ENCODE measurements at regions not wholly inside any gene's neighbourhood (a gene's known extent, or its start where the extent isn't known, plus 50 kb on each side); places are given as distances from the start of the nearest gene placed in this dataset.

DNA sequence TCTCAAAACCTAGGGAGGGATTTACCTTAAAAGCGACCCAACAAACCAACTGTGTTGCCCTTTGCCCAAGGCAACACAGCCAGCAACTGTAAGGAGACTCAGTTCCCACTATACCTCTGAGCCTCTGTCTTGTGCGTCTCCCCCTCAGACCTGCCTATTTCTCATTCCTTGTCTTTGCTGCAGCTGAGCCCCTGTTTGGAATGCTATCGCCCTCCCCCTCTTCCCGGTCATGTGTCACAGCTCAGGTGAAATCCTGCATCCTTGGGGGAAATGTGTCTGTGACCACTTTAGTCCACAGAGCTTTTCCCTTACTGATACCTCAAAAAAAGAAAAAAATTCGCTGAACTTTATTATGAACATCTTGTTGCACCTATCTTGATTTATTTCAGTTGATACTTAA lies 52.0 kb upstream of the LRIG1 start:
- Histone ChIP-seq H3K27me3 (no peaks in the 10 kb centered on the region), H3K4me3 (no peak overlapping the region), H3K9me3 (no peaks in the 10 kb centered on the region), H3K27ac (no peak overlapping the region), H3K4me1 (no peaks in the 10 kb centered on the region), H3K36me3 (no peaks in the 10 kb centered on the region)
- intact Hi-C loops (cut with DNase I; ENCODE audit: low total_unique reads) (loop anchor here (10.0 kb wide), 1 partner anchor 48 kb away; the partner anchor contains the start of gene LRIG1), in situ Hi-C loops (cut with MboI; ENCODE audit: low pct_ligation_motif_present in 1 of 4, low pct_unique_long_range_greater_than_20kb in 1 of 4, low sequenced_read_pairs in 3 of 4) (no loop called here)
- no peak for TF ChIP-seq POLR2A (IDR thresholded peaks at IDR 0.05)
- TF ChIP-seq, protein P1, sequence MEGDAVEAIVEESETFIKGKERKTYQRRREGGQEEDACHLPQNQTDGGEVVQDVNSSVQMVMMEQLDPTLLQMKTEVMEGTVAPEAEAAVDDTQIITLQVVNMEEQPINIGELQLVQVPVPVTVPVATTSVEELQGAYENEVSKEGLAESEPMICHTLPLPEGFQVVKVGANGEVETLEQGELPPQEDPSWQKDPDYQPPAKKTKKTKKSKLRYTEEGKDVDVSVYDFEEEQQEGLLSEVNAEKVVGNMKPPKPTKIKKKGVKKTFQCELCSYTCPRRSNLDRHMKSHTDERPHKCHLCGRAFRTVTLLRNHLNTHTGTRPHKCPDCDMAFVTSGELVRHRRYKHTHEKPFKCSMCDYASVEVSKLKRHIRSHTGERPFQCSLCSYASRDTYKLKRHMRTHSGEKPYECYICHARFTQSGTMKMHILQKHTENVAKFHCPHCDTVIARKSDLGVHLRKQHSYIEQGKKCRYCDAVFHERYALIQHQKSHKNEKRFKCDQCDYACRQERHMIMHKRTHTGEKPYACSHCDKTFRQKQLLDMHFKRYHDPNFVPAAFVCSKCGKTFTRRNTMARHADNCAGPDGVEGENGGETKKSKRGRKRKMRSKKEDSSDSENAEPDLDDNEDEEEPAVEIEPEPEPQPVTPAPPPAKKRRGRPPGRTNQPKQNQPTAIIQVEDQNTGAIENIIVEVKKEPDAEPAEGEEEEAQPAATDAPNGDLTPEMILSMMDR (IDR thresholded peaks at IDR 0.05) = no peak
- TF ChIP-seq POLR2AphosphoS5 (IDR thresholded peaks at IDR 0.05) = no peak
- no peak for TF ChIP-seq EP300 (IDR thresholded peaks at IDR 0.05; ENCODE audit: low read depth)
- DNase-seq = no peak
- WGBS, 2 donors (ENCODE audit: low coverage in 1 of 2) = 76 to 85% methylated on average over 5 of the region's 5 CpGs

DNA sequence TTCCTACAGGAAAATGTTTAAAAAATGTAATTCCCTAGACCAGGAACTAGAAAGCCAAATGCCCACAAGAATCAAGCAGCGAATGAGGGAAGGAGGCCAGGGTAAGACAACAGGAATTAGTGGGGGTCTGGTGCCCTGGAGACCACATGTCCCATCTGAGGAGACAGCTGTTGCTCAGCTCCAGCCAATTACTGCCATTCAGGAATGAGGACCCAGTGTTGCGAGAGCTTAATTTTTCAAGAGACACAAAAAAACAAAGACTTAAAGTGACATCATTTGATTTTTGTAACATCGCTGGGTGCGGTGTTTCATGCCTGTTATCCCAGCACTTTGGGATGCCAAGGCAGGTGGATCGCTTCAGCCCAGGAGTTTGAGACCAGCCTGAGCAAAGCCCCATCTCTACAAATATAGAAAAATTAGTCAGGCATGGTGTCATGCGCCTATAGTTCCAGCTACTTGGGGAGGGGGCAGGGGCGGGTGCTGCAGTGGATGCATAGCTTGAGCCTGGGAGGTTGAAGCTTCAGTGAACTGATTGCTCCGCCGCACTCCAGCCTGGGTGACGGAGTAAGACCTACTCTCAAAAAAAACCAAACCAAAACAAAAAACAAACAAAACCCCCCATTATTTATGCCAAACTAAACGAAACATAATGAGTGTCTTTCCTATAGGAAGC lies 52.8 kb upstream of the LRIG1 start:
- intact Hi-C loops (cut with DNase I; ENCODE audit: low total_unique reads) (loop anchor here (10.0 kb wide), 1 partner anchor 49 kb away; the partner anchor contains the start of gene LRIG1), in situ Hi-C loops (cut with MboI; ENCODE audit: low pct_ligation_motif_present in 1 of 4, low pct_unique_long_range_greater_than_20kb in 1 of 4, low sequenced_read_pairs in 3 of 4) (no loop called here)
- Histone ChIP-seq H3K36me3 (no peaks in the 10 kb centered on the region), H3K27me3 (no peaks in the 10 kb centered on the region), H3K4me1 (no peaks in the 10 kb centered on the region), H3K27ac (no peak overlapping the region), H3K4me3 (no peak overlapping the region), H3K9me3 (no peaks in the 10 kb centered on the region)
- 77 to 91% methylated on average over 7 to 11 of the region's 11 CpGs for WGBS, 2 donors (ENCODE audit: low coverage in 1 of 2)
- TF ChIP-seq, protein P1 (IDR thresholded peaks at IDR 0.05) = no peak
- TF ChIP-seq POLR2AphosphoS5 (IDR thresholded peaks at IDR 0.05) (no peak), EP300 (IDR thresholded peaks at IDR 0.05; ENCODE audit: low read depth) (no peak), POLR2A (IDR thresholded peaks at IDR 0.05) (no peak)
- DNase-seq = no peak

DNA sequence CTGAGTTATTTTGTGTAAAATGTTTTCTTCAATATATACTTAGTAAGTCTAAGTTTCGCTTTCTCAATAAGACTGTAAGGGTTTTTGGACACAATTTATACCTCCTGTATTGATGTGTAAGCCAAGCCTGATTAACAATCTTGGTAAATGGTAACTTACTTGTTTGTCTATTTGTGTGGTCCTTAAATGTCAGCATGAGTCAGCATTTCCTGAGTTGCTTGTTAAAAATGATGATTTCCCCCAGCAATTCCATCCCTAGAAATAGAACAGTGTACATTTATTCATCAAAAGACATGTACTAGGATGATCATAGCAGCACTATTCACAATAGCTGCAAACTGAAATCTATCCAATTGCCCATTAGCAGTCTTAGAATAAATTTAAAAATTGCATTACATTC lies 53.4 kb upstream of the LRIG1 start:
- no peak overlapping the region for H3K4me3 ChIP-seq
- DNase-seq = no peak
- H3K27me3 ChIP-seq = no peaks in the 10 kb centered on the region
- H3K4me1 ChIP-seq = no peaks in the 10 kb centered on the region
- H3K27ac ChIP-seq = no peak overlapping the region
- H3K36me3 ChIP-seq = no peaks in the 10 kb centered on the region
- no peaks in the 10 kb centered on the region for H3K9me3 ChIP-seq
- in situ Hi-C loops (cut with MboI; ENCODE audit: low pct_ligation_motif_present in 1 of 4, low pct_unique_long_range_greater_than_20kb in 1 of 4, low sequenced_read_pairs in 3 of 4) = no loop called here
- intact Hi-C loops (cut with DNase I; ENCODE audit: low total_unique reads) = loop anchor here (10.0 kb wide), 1 partner anchor 49 kb away; the partner anchor contains the start of gene LRIG1
- WGBS, 2 donors (ENCODE audit: low coverage in 1 of 2) = 67 to 81% methylated on average over 1 of the region's 1 CpG
- TF ChIP-seq POLR2A (IDR thresholded peaks at IDR 0.05) (no peak), POLR2AphosphoS5 (IDR thresholded peaks at IDR 0.05) (no peak), EP300 (IDR thresholded peaks at IDR 0.05; ENCODE audit: low read depth) (no peak)
- TF ChIP-seq, protein P1 (IDR thresholded peaks at IDR 0.05) = no peak

DNA sequence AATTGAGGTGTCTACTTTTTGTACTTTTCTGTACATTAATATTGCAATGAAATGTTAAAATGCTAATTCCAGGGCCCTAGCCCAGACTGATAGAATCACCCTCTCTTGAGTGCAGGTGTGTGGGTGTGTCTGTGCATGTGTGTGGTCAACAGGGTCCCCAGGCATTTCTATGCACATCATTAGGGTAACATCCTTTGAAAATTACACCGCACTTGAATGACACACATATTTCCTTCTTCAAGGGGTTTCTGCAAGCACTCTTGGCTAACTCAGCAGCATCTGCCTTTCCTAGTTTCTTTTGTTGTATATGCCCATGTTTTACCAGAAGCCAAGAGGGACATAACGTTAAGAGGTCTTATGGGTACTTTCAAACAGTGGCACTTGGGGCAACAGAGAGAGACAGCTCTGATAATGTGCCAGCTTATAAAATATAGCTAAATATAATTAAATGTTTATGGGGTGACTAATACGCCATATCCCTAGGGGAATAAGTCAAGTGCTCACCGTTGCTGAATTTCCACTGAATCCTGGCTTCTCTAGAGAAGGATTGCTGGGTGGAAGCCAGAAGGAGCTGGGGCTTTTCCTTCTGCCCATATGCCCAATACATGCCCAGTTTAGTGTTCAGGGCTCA lies 54.5 kb upstream of the LRIG1 start:
- no peaks in the 10 kb centered on the region for H3K27me3 ChIP-seq
- DNase-seq = no peak
- intact Hi-C loops (cut with DNase I; ENCODE audit: low total_unique reads) (loop anchor here (5.0 to 10.0 kb wide), 4 partner anchors 51 to 152 kb away; partner anchors contain the start of gene LRIG1), in situ Hi-C loops (cut with MboI; ENCODE audit: low pct_ligation_motif_present in 1 of 4, low pct_unique_long_range_greater_than_20kb in 1 of 4, low sequenced_read_pairs in 3 of 4) (no loop called here)
- peak; percentile 56 to 77 (median 70) for TF ChIP-seq POLR2AphosphoS5 (IDR thresholded peaks at IDR 0.05)
- TF ChIP-seq POLR2A (IDR thresholded peaks at IDR 0.05) = no peak
- H3K4me3 ChIP-seq = no peak overlapping the region
- H3K9me3 ChIP-seq = peaks cover 0 to 3% of the 10 kb centered on the region in 2 donors
- H3K4me1 ChIP-seq = no peaks in the 10 kb centered on the region
- 55 to 94% methylated on average over 2 to 4 of the region's 4 CpGs for WGBS, 2 donors (ENCODE audit: low coverage in 1 of 2)
- no peaks in the 10 kb centered on the region for H3K36me3 ChIP-seq
- peak overlapping the region; percentile 29 to 78 (median 44) for H3K27ac ChIP-seq

Measured in transverse colon (tissue), 4 donors.